GM19035 (cell line): ENCODE measurements at regions not wholly inside any gene's neighbourhood (a gene's known extent, or its start where the extent isn't known, plus 50 kb on each side); places are given as distances from the start of the nearest gene placed in this dataset.

Experiments
- ATAC-seq: cut with Tn5 transposase; IDR thresholded peaks from one replicate; pipeline ENCODE4 v1.9.1; 2021; ENCODE audit not compliant: unreplicated experiment

GRCh38 chrX:43560247-43560946 lies 95.7 kb upstream of the MAOA start:
- ATAC-seq = no peak

- ATAC-seq = no peak
Measured at GRCh38 chrX:43562372-43562771, 93.7 kb upstream of the MAOA start.

- no peak for ATAC-seq
Measured at GRCh38 chrX:43564953-43565352, 91.1 kb upstream of the MAOA start.

- ATAC-seq = no peak
Measured at GRCh38 chrX:43566170-43566569, 89.9 kb upstream of the MAOA start.

- ATAC-seq = no peak
Measured at GRCh38 chrX:43573441-43574015, 82.6 kb upstream of the MAOA start.

- no peak for ATAC-seq
Measured at GRCh38 chrX:43580621-43581020, 75.5 kb upstream of the MAOA start.

GRCh38 chrX:43581167-43581566 lies 74.9 kb upstream of the MAOA start:
- ATAC-seq = no peak

GRCh38 chrX:43581888-43582539 lies 74.1 kb upstream of the MAOA start:
- ATAC-seq = no peak

- ATAC-seq = no peak
Measured at GRCh38 chrX:43582540-43582913, 73.6 kb upstream of the MAOA start.

GRCh38 chrX:43585922-43586321 lies 70.2 kb upstream of the MAOA start:
- ATAC-seq = no peak

GRCh38 chrX:43586830-43587229 lies 69.3 kb upstream of the MAOA start:
- ATAC-seq = no peak

GRCh38 chrX:43589735-43590134 lies 66.4 kb upstream of the MAOA start:
- no peak for ATAC-seq

GRCh38 chrX:43590150-43590549 lies 65.9 kb upstream of the MAOA start:
- ATAC-seq = no peak

- no peak for ATAC-seq
Measured at GRCh38 chrX:43592597-43592996, 63.5 kb upstream of the MAOA start.

- ATAC-seq = no peak
Measured at GRCh38 chrX:43595931-43596330, 60.2 kb upstream of the MAOA start.

- ATAC-seq = no peak
Measured at GRCh38 chrX:43604753-43605152, 51.3 kb upstream of the MAOA start.

GRCh38 chrX:43605351-43605750 lies 50.7 kb upstream of the MAOA start:
- ATAC-seq = no peak
